ENCODE measurements at regions not wholly inside any gene's neighbourhood (a gene's known extent, or its start where the extent isn't known, plus 50 kb on each side); places are given as distances from the start of the nearest gene placed in this dataset.

DNA sequence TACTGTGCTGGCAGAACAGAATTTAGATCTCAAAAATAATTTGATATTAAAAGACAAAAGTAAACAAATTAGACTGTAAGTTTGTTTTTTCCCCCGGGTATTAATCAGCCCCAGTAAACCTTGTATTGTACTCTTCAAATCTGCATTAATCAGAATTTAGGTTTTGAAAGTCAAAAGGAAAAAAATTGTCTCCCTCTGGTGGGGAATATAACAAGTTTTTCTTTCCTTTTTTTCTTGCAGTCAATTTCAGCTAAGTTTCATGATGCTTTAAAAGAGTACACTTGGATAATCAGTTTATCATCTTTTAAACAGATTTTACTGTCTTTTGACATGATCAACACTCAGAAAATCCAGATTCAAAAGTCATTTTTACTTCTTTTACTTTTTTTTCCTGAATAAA, 134.5 kb upstream of the PKN2 start:
- H3K4me3 ChIP-seq (ENCODE audit: low read depth, low read length, poor library complexity, severe bottlenecking), result no peak overlapping the region
- H3K79me2 ChIP-seq (ENCODE audit: insufficient read depth, low read length), result no peaks in the 10 kb centered on the region
- TF ChIP-seq CTCF (IDR thresholded peaks at IDR 0.05; ENCODE audit: low read length), result peak; percentile 9; the same call in 1 of the 2 replicates
- TF ChIP-seq EZH2 (IDR thresholded peaks at IDR 0.05; ENCODE audit: borderline replicate concordance, low read length), result no peak
- H3K4me1 ChIP-seq (ENCODE audit: insufficient read depth, low read length, severe bottlenecking), result no peaks in the 10 kb centered on the region
- no peaks in the 10 kb centered on the region for H3F3A ChIP-seq (ENCODE audit: insufficient read depth, low read length)
- no peaks in the 10 kb centered on the region for H3K9me3 ChIP-seq (ENCODE audit: low read length)
- no peak overlapping the region for H2AFZ ChIP-seq (ENCODE audit: low read length)
- H4K20me1 ChIP-seq (ENCODE audit: insufficient read depth, low read length), result no peaks in the 10 kb centered on the region
- no peak overlapping the region for H3K4me2 ChIP-seq (ENCODE audit: low read length)
- H3K36me3 ChIP-seq (ENCODE audit: insufficient read depth, low read length), result no peaks in the 10 kb centered on the region
- no peak overlapping the region for H3K27ac ChIP-seq (ENCODE audit: low read depth, low read length, poor library complexity, severe bottlenecking)
- H3K9me2 ChIP-seq (ENCODE audit: low read depth, low read length), result no peaks in the 10 kb centered on the region
- H3K9ac ChIP-seq (ENCODE audit: low read length), result no peak overlapping the region
- H3K27me3 ChIP-seq (ENCODE audit: insufficient read depth, low read length), result no peaks in the 10 kb centered on the region

DNA sequence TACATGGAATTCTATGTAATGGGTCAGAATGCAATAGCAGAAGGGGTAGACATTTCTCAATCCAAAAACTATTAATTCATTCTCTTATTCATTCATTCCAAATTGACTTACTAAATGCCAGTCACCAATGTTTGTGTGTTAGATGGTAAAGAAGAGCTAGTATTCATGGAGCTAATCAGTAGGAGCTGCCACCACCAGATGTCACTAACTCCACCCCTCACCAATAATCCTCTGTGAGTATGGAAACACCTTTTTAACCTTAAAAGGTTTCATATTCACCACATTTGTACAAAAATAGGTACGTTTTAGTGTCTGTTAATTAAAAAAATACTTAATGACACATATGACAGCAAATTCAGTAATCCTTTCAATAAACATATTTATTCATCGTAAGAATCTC, 131.8 kb upstream of the PKN2 start:
- Histone ChIP-seq H3K27me3 (ENCODE audit: insufficient read depth, low read length) (no peaks in the 10 kb centered on the region), H3K4me1 (ENCODE audit: insufficient read depth, low read length, severe bottlenecking) (no peaks in the 10 kb centered on the region), H3K9me3 (ENCODE audit: low read length) (no peaks in the 10 kb centered on the region), H3K36me3 (ENCODE audit: insufficient read depth, low read length) (no peaks in the 10 kb centered on the region), H3F3A (ENCODE audit: insufficient read depth, low read length) (no peaks in the 10 kb centered on the region), H2AFZ (ENCODE audit: low read length) (no peak overlapping the region), H3K4me3 (ENCODE audit: low read depth, low read length, poor library complexity, severe bottlenecking) (no peak overlapping the region), H3K27ac (ENCODE audit: low read depth, low read length, poor library complexity, severe bottlenecking) (no peak overlapping the region), H3K79me2 (ENCODE audit: insufficient read depth, low read length) (no peaks in the 10 kb centered on the region), H4K20me1 (ENCODE audit: insufficient read depth, low read length) (no peaks in the 10 kb centered on the region), H3K4me2 (ENCODE audit: low read length) (no peak overlapping the region), H3K9ac (ENCODE audit: low read length) (no peak overlapping the region), H3K9me2 (ENCODE audit: low read depth, low read length) (no peaks in the 10 kb centered on the region)
- TF ChIP-seq EZH2 (IDR thresholded peaks at IDR 0.05; ENCODE audit: borderline replicate concordance, low read length), result no peak
- peak; percentile 23; the same call in 1 of the 2 replicates for TF ChIP-seq CTCF (IDR thresholded peaks at IDR 0.05; ENCODE audit: low read length)

- H3K36me3 ChIP-seq (ENCODE audit: insufficient read depth, low read length), result no peaks in the 10 kb centered on the region
- no peaks in the 10 kb centered on the region for H3K4me1 ChIP-seq (ENCODE audit: insufficient read depth, low read length, severe bottlenecking)
- H3F3A ChIP-seq (ENCODE audit: insufficient read depth, low read length), result no peaks in the 10 kb centered on the region
- H3K4me2 ChIP-seq (ENCODE audit: low read length), result no peak overlapping the region
- no peaks in the 10 kb centered on the region for H3K9me3 ChIP-seq (ENCODE audit: low read length)
- H3K27ac ChIP-seq (ENCODE audit: low read depth, low read length, poor library complexity, severe bottlenecking), result no peak overlapping the region
- H4K20me1 ChIP-seq (ENCODE audit: insufficient read depth, low read length), result no peaks in the 10 kb centered on the region
- no peak overlapping the region for H2AFZ ChIP-seq (ENCODE audit: low read length)
- no peaks in the 10 kb centered on the region for H3K27me3 ChIP-seq (ENCODE audit: insufficient read depth, low read length)
- no peak overlapping the region for H3K4me3 ChIP-seq (ENCODE audit: low read depth, low read length, poor library complexity, severe bottlenecking)
- H3K9me2 ChIP-seq (ENCODE audit: low read depth, low read length), result no peaks in the 10 kb centered on the region
- H3K9ac ChIP-seq (ENCODE audit: low read length), result no peak overlapping the region
- H3K79me2 ChIP-seq (ENCODE audit: insufficient read depth, low read length), result no peaks in the 10 kb centered on the region
- TF ChIP-seq CTCF (IDR thresholded peaks at IDR 0.05; ENCODE audit: low read length) (no peak), EZH2 (IDR thresholded peaks at IDR 0.05; ENCODE audit: borderline replicate concordance, low read length) (no peak)
Measured at GRCh38 chr1:88557014-88557413, 127.1 kb upstream of the PKN2 start.

All from OCI-LY1 (cell line).